HG02884 (cell line): ENCODE measurements at regions not wholly inside any gene's neighbourhood (a gene's known extent, or its start where the extent isn't known, plus 50 kb on each side); places are given as distances from the start of the nearest gene placed in this dataset.
"Not testable (repeated sequence)": the region's sequence is repeated elsewhere in the genome, so short reads cannot be mapped to it uniquely, and the experiment has no call there.

Experiments used
- ATAC-seq: cut with Tn5 transposase; IDR thresholded peaks from one replicate; pipeline ENCODE4 v1.9.1; 2021; ENCODE audit warnings: mild to moderate bottlenecking, moderate library complexity; ENCODE audit not compliant: unreplicated experiment

GRCh38 chr5:82663225-82663624, 385.1 kb upstream of the RPS23 start:
- ATAC-seq = no peak

GRCh38 chr5:82662340-82662739, 384.2 kb upstream of the RPS23 start:
- ATAC-seq = no peak

DNA sequence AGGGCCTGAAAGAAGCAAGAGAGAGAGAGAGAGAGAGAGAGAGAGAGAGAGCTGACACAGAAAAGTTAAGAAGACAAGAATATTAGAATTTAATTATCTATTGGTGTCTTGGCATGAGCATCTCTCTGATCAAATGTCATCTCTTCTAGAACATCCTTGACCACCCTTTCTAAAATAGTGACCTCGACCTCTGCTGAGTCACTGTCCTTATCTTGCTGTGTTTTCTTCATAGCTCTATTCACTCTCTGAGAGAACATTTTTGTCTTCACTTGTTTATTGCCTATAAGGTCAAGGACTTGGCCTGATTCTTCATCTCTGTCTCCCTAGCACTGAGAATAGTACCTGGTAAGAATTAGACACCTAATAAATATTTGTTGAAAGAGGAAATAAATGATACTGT, 383.8 kb upstream of the RPS23 start:
- ATAC-seq = no peak

DNA sequence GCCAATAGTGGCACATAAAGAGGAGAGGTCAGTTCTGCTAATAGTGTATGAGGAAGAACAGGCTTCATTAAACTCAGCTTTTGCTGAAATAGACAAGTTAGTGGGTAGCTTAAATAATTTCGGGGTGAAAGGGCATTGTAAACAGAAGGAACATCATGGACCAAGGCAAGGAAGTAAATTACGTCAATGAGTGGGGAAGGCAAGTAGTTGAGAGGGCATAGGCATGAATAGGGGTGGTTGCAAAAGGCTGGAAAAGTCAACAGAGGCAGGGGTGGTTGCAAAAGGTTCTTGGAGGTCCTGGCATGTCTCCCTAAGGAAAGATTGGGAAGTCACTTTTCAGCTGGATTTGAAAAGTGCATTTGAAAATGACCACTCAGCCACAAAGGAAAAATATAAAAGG, 383.3 kb upstream of the RPS23 start:
- ATAC-seq = no peak

DNA sequence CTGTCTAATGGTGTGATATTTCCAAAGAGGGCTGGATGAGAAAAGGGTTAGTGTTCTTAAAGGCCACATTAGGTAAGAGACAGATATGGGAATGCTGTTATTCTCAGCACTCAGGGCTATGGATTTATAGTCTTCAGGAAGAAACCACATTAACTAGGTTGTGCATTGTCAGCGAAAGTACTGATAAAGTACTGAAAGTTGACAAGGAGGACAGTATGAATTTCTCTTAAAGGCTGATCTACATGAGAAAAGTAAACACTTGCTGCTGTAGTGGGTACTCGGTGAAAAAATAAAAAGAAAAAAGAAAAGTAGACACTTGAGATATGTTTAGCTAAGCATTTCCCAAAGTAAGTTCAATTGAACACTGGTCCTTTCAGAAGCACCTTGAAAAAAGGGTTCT, 381.0 kb upstream of the RPS23 start:
- ATAC-seq = no peak

DNA sequence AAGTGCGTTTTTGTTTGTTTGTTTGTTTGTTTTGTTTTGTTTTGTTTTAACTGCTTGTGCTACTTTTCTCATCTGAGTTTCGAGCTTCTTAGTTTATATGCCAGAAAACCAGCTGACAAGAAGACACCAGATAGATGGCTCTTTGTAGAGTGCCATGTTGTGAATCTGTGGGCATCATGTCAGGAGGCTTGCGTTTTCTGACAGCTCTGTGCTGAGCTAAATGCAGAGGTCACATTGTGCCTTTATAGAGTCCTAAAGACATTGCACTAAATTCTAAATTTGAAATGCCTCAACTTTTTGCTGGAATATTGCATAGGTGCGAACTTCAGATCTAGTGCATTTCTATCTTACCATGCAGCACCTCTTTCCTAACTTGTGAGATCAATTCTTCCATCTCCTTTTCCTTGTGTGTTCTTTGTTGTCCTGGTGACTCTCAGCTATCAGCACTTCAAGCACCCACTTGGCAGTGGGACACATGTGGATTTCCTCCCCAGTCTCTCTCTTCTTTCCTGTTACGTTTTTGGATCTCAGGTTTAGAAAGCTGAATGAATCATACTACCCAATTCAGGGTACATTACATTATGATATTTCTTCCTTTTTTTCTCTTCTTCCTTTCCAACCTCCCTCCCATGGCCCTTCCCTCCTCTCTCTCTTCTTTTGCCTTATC, 379.0 kb upstream of the RPS23 start:
- ATAC-seq = no peak

DNA sequence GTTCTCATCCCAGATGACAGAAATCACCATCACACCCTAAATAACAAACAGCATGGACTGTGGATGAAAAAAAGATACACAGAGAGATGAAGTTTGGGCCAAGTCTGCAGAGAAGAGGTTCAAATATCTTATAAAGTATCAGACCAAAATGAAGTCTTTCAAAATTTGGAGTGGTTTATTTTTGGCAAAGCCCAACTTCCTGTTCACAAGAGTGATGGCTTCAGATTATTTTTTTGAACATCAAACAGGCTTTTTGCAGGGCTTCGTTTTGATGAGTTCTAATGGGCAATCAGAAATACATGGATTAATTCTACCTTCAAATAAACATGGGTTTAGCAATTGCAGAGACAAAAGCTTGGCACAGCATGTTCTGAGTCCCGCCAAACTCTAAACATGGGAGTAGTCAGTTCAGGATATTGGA, 378.2 kb upstream of the RPS23 start:
- no peak for ATAC-seq

DNA sequence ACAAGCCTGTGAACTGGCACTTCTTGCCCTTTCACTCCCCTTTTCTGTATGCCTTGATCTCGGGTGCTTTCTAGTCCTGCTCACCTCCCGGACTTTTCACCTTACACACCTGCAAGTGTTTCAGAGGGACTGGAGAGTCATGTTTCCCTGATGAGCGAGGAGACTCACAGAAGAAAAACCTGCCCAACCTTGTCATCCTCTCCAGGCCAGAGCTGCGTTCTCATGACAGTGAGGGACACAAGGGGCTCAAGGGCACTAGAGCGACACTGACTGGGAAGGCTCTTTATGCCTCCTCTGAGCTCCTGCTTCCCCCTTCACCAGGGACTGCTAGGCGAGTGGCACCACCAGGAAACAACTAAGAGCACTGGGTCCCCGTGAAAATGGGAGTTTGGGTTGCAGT, 376.9 kb upstream of the RPS23 start:
- ATAC-seq = no peak

DNA sequence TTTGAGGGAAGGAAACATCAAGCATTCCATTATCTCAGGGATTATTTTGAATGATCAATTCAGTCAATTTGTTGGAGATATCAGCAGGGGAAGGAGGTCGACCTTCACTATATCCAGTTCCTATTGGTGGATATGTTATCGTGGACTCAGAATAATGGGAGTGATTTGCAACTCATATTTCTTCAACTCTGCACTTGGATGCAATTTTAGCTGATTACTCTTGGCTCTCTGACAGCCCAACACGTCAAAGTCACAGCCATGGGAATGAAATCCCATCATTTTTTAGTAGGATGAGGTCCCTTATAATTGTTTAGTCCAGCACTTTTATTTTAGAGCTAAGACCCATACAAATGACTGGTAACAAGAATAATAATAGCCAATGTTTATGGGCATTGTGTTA, 371.8 kb upstream of the RPS23 start:
- ATAC-seq = no peak

- no peak for ATAC-seq
Observed at GRCh38 chr5:82644766-82645165, 366.6 kb upstream of the RPS23 start.

- ATAC-seq = no peak
Observed at GRCh38 chr5:82644229-82644628, 366.1 kb upstream of the RPS23 start.

GRCh38 chr5:82642313-82642712, 364.2 kb upstream of the RPS23 start:
- no peak for ATAC-seq

- peak; percentile 74 for ATAC-seq
Observed at GRCh38 chr5:82641331-82642003, 363.3 kb upstream of the RPS23 start.

GRCh38 chr5:82640916-82641315, 362.8 kb upstream of the RPS23 start:
- no peak for ATAC-seq

DNA sequence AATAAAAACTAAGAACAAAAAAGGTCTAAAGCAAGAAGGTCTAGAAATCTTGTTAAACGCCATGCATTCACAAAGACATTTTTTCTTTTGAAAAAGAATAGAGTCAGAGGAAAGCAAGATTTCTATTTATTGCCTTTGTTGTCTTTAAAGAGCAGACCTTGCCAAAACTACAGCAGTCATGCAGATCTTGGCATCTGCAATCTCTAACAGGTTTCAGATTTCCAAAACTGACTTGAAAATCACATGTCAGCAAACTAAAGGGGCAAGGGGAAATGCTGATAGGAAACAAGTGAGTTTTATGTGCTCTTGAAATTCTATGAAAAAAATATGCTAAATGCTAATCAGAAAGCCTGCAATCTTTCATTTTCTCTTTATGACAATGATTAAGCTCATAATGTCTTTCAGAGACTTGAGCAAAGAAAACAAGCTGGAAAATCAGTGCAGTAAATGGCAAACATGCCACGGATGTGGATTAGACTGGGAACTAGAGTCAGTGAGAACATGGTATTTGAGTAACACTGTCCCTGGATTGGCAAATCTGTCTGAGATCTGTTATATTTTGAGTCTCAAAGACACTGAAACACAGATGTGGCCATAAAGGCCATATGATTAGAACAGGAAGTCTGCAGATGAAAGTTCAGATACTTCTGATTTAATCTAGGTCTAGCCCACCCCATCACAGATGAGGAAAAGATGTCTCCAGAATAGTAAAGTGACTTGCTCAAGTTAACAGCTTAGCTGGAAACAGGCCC, 361.4 kb upstream of the RPS23 start:
- no peak for ATAC-seq

DNA sequence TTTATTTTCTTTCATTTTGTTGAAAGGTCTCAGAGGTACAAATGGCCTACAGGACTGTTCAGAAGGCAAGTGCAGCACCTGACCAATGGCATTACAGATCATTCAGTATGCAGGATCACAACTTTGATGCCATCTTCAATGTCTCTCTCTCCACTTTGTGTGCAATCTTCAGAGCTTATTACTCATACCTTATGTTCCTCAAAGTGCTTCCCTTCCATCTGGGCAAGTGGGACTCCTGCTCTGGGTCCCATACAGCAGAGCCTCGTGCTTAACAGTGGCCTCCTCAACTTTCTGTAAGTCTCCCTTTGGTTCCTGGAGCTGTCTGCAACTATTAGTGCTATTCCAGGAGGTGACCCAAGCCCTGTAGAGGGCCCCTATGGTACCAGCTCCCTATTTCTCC, 358.4 kb upstream of the RPS23 start:
- ATAC-seq = no peak

- ATAC-seq = no peak
Observed at GRCh38 chr5:82635561-82636288, 357.6 kb upstream of the RPS23 start.

- no peak for ATAC-seq
Observed at GRCh38 chr5:82628364-82628910, 350.3 kb upstream of the RPS23 start.

DNA sequence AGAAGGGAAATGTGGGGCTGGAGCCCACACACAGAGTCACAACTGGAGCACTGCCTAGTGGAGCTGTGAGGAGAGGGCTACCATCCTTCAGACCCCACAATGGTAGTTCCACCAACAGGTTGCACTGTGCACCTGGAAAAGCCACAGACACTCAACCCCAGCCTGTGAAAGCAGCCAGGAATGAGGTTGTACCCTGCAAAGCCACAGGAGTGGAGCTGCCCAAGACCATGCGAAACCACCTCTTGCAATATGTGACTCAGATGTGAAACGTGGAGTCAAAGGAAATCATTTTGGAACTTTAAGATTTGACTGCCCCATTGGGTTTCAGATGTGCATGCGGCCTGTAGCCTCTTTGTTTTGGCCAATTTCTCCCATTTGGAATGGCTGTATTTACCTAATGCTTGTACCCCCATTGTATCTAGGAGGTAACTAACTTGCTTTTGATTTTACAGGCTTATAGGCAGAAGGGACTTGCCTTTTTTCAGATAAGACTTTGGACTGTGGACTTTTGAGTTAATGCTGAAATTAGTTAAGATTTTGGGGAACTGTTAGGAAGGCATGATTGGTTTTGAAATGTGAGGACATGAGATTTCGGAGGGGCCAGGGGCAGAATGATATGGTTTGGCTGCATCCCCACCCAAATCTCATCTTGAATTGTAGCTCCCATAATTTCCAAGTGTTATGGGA, 348.9 kb upstream of the RPS23 start:
- ATAC-seq = not testable (repeated sequence)

- not testable (repeated sequence) for ATAC-seq
Observed at GRCh38 chr5:82626012-82626411, 347.9 kb upstream of the RPS23 start.

- ATAC-seq = no peak
Observed at GRCh38 chr5:82624062-82624461, 345.9 kb upstream of the RPS23 start.
